A549 (cell line): ENCODE measurements at regions not wholly inside any gene's neighbourhood (a gene's known extent, or its start where the extent isn't known, plus 50 kb on each side); places are given as distances from the start of the nearest gene placed in this dataset.

Experiments
- TF ChIP-seq, protein P1 (sequence below): IDR thresholded peaks from 2 replicates; pipeline ENCODE4 v1.6.1; 2012
- TF ChIP-seq, protein P2 (sequence below): fragments of >200 bp; sonication (Bioruptor Twin); formaldehyde crosslinking; IDR thresholded peaks from 3 replicates; pipeline ENCODE4 v1.5.1; 2016

DNA sequence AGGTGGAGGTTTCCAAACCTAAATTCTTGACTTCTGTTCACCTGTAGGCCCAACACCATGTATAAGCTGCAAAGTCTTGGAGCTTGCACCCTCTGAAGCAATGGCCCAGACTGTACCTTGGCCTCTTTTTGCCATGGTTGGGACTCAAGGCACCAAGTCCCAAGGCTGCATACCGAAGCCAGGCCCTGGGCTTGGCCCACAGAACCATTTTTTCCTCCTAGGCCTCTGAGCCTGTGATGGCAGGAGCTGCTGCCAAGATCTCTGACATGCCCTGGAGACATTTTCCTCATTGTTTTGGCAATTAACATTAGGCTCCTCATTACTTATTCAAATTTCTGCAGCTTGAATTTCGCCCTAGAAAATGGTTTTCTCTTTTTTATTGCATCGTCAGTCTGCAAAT lies 297.9 kb downstream of the OXSM start:
- TF ChIP-seq, protein P1, sequence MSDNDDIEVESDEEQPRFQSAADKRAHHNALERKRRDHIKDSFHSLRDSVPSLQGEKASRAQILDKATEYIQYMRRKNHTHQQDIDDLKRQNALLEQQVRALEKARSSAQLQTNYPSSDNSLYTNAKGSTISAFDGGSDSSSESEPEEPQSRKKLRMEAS: no peak
- TF ChIP-seq, protein P2, sequence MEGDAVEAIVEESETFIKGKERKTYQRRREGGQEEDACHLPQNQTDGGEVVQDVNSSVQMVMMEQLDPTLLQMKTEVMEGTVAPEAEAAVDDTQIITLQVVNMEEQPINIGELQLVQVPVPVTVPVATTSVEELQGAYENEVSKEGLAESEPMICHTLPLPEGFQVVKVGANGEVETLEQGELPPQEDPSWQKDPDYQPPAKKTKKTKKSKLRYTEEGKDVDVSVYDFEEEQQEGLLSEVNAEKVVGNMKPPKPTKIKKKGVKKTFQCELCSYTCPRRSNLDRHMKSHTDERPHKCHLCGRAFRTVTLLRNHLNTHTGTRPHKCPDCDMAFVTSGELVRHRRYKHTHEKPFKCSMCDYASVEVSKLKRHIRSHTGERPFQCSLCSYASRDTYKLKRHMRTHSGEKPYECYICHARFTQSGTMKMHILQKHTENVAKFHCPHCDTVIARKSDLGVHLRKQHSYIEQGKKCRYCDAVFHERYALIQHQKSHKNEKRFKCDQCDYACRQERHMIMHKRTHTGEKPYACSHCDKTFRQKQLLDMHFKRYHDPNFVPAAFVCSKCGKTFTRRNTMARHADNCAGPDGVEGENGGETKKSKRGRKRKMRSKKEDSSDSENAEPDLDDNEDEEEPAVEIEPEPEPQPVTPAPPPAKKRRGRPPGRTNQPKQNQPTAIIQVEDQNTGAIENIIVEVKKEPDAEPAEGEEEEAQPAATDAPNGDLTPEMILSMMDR: no peak
